HG03571 (cell line): ENCODE measurements at regions not wholly inside any gene's neighbourhood (a gene's known extent, or its start where the extent isn't known, plus 50 kb on each side); places are given as distances from the start of the nearest gene placed in this dataset.
"Not testable (repeated sequence)": the region's sequence is repeated elsewhere in the genome, so short reads cannot be mapped to it uniquely, and the experiment has no call there.

Experiments used
- ATAC-seq: cut with Tn5 transposase; IDR thresholded peaks from one replicate; pipeline ENCODE4 v1.9.1; 2021; ENCODE audit not compliant: unreplicated experiment

- ATAC-seq = no peak
Measured at GRCh38 chr6:153301602-153302001, 170.5 kb upstream of the RGS17 start.

- not testable (repeated sequence) for ATAC-seq
Measured at GRCh38 chr6:153282456-153282855, 151.4 kb upstream of the RGS17 start.

- no peak for ATAC-seq
Measured at GRCh38 chr6:153275997-153276396, 144.9 kb upstream of the RGS17 start.

GRCh38 chr6:153272201-153272980 lies 141.3 kb upstream of the RGS17 start:
- no peak for ATAC-seq

GRCh38 chr6:153263489-153263888 lies 132.4 kb upstream of the RGS17 start:
- no peak for ATAC-seq

GRCh38 chr6:153251326-153251725 lies 120.2 kb upstream of the RGS17 start:
- no peak for ATAC-seq

- no peak for ATAC-seq
Measured at GRCh38 chr6:153237670-153238069, 106.6 kb upstream of the RGS17 start.

GRCh38 chr6:153231048-153231646 lies 100.1 kb upstream of the RGS17 start:
- no peak for ATAC-seq

- no peak for ATAC-seq
Measured at GRCh38 chr6:153218184-153218792, 87.2 kb upstream of the RGS17 start.

GRCh38 chr6:153216789-153217188 lies 85.7 kb upstream of the RGS17 start:
- ATAC-seq = no peak

- ATAC-seq = no peak
Measured at GRCh38 chr6:153215242-153215641, 84.2 kb upstream of the RGS17 start.

- ATAC-seq = no peak
Measured at GRCh38 chr6:153214436-153214835, 83.4 kb upstream of the RGS17 start.

- peak; percentile 88 for ATAC-seq
Measured at GRCh38 chr6:153210083-153210482, 79.0 kb upstream of the RGS17 start.

GRCh38 chr6:153208706-153209105 lies 77.6 kb upstream of the RGS17 start:
- no peak for ATAC-seq

GRCh38 chr6:153207617-153208016 lies 76.5 kb upstream of the RGS17 start:
- no peak for ATAC-seq

- ATAC-seq = no peak
Measured at GRCh38 chr6:153207006-153207405, 75.9 kb upstream of the RGS17 start.

GRCh38 chr6:153192943-153193885 lies 62.1 kb upstream of the RGS17 start:
- ATAC-seq = no peak

GRCh38 chr6:153183925-153184324 lies 52.8 kb upstream of the RGS17 start:
- ATAC-seq = no peak
